ENCODE measurements at regions not wholly inside any gene's neighbourhood (a gene's known extent, or its start where the extent isn't known, plus 50 kb on each side); places are given as distances from the start of the nearest gene placed in this dataset.

DNA sequence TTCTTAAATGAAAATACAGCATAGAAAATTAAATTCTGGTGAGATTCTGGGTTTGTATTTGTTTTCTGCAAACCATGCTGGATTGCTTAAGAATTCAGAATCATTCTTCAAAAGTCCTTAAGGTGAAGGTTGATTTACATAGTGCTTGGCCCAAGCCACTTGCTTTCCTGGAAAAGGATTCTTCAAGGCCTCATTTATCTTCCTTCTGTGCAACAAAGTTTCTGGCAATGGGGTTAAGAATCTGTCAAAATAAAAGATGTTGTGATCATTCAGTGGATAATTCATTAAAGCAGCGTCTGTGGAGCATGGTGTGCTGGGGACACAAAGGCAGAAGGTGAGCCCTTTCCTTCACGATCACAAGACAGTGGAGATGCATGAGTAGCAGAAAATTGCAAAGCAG is 351.9 kb downstream of the GALR1 start:
- TF ChIP-seq, protein P1, sequence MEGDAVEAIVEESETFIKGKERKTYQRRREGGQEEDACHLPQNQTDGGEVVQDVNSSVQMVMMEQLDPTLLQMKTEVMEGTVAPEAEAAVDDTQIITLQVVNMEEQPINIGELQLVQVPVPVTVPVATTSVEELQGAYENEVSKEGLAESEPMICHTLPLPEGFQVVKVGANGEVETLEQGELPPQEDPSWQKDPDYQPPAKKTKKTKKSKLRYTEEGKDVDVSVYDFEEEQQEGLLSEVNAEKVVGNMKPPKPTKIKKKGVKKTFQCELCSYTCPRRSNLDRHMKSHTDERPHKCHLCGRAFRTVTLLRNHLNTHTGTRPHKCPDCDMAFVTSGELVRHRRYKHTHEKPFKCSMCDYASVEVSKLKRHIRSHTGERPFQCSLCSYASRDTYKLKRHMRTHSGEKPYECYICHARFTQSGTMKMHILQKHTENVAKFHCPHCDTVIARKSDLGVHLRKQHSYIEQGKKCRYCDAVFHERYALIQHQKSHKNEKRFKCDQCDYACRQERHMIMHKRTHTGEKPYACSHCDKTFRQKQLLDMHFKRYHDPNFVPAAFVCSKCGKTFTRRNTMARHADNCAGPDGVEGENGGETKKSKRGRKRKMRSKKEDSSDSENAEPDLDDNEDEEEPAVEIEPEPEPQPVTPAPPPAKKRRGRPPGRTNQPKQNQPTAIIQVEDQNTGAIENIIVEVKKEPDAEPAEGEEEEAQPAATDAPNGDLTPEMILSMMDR (IDR thresholded peaks at IDR 0.05) = no peak
- no peak for TF ChIP-seq POLR2A (IDR thresholded peaks at IDR 0.05)
